DND-41 (cell line): ENCODE measurements at regions not wholly inside any gene's neighbourhood (a gene's known extent, or its start where the extent isn't known, plus 50 kb on each side); places are given as distances from the start of the nearest gene placed in this dataset.

Experiments used
- ATAC-seq: fragments of 200-7000 bp; cut with Tn5 transposase; 3 replicates; pipeline ENCODE4 v1.9.1; 2021; ENCODE audit warnings: low read depth; ENCODE audit not compliant: insufficient read depth
- DNase-seq: peaks from one replicate; pipeline ENCODE4 v3.0.0-alpha.2; 2020
- H2AFZ ChIP-seq: 2 replicates; pipeline ENCODE4 v1.6.0; 2012; ENCODE audit warnings: low read depth, low read length
- H3K27ac ChIP-seq: 2 replicates; pipeline ENCODE4 v1.5.1; 2012; ENCODE audit warnings: low read length, inconsistent platforms
- H3K27me3 ChIP-seq: fragments of 200-600 bp; sonication (generic); 2 replicates; pipeline ENCODE4 v1.6.0; 2012; ENCODE audit warnings: low read length, mild to moderate bottlenecking, inconsistent platforms; ENCODE audit not compliant: insufficient read depth, poor library complexity
- H3K36me3 ChIP-seq: 2 replicates; pipeline ENCODE4 v1.5.1; 2012; ENCODE audit warnings: low read length, inconsistent platforms; ENCODE audit not compliant: insufficient read depth
- H3K4me1 ChIP-seq: 2 replicates; pipeline ENCODE4 v1.5.1; 2012; ENCODE audit warnings: mild to moderate bottlenecking, low read length; ENCODE audit not compliant: insufficient read depth
- H3K4me2 ChIP-seq: 2 replicates; pipeline ENCODE4 v1.6.0; 2012; ENCODE audit warnings: mild to moderate bottlenecking, moderate library complexity, low read length, inconsistent platforms; ENCODE audit not compliant: insufficient read depth
- H3K4me3 ChIP-seq, 2 experiments: fragments of 200-600 bp in 1 of 2; shearing (Covaris generic) in 1 of 2; 2 replicates each; pipeline ENCODE4 v1.5.1; 2012 to 2016; ENCODE audit warnings: inconsistent platforms in 2 of 2, low read length in 2 of 2, mild to moderate bottlenecking in 2 of 2, low read depth in 1 of 2, moderate library complexity in 1 of 2
- H3K79me2 ChIP-seq: 2 replicates; pipeline ENCODE4 v1.6.0; 2012; ENCODE audit warnings: low read length, inconsistent platforms; ENCODE audit not compliant: insufficient read depth
- H3K9ac ChIP-seq: 2 replicates; pipeline ENCODE4 v1.6.0; 2012; ENCODE audit warnings: low read depth, mild to moderate bottlenecking, inconsistent platforms, low read length, moderate library complexity
- H3K9me3 ChIP-seq: 2 replicates; pipeline ENCODE4 v1.5.1; 2012; ENCODE audit warnings: low read length, moderate library complexity, mild to moderate bottlenecking, inconsistent platforms; ENCODE audit not compliant: insufficient read depth, severe bottlenecking
- H4K20me1 ChIP-seq: 2 replicates; pipeline ENCODE4 v1.6.0; 2012; ENCODE audit warnings: low read length; ENCODE audit not compliant: insufficient read depth
- CTCF ChIP-seq: IDR thresholded peaks from 2 replicates; pipeline ENCODE4 v1.5.1; 2012; ENCODE audit warnings: borderline replicate concordance, low read length, moderate library complexity, mild to moderate bottlenecking; ENCODE audit not compliant: poor library complexity, severe bottlenecking; ENCODE audit errors: extremely low read depth
- EZH2 ChIP-seq: IDR thresholded peaks from 3 replicates; pipeline ENCODE4 v1.6.1; 2012; ENCODE audit warnings: borderline replicate concordance, low read depth, mild to moderate bottlenecking, moderate library complexity, low read length, inconsistent platforms; ENCODE audit not compliant: severe bottlenecking

- Histone ChIP-seq H3K9ac (no peak overlapping the region), H3K9me3 (no peaks in the 10 kb centered on the region), H3K27me3 (no peaks in the 10 kb centered on the region), H2AFZ (no peak overlapping the region), H3K4me2 (no peak overlapping the region), H3K27ac (no peak overlapping the region), H3K4me3 (no peak overlapping the region), H3K4me1 (no peaks in the 10 kb centered on the region), H4K20me1 (no peaks in the 10 kb centered on the region), H3K79me2 (no peaks in the 10 kb centered on the region), H3K36me3 (no peaks in the 10 kb centered on the region)
- no peak for ATAC-seq
- TF ChIP-seq EZH2 (no peak), CTCF (no peak)
- DNase-seq, result no peak
These were observed 1170.3 kb downstream of the OLFM4 start for GRCh38 chr13:54198911-54199310.

- H3K36me3 ChIP-seq, result no peaks in the 10 kb centered on the region
- no peaks in the 10 kb centered on the region for H3K27me3 ChIP-seq
- H2AFZ ChIP-seq, result no peak overlapping the region
- no peaks in the 10 kb centered on the region for H4K20me1 ChIP-seq
- H3K9ac ChIP-seq, result no peak overlapping the region
- no peak for TF ChIP-seq EZH2
- TF ChIP-seq CTCF, result no peak
- ATAC-seq (no peak), DNase-seq (no peak)
- H3K4me1 ChIP-seq, result no peaks in the 10 kb centered on the region
- H3K79me2 ChIP-seq, result no peaks in the 10 kb centered on the region
- no peak overlapping the region for H3K4me3 ChIP-seq
- no peak overlapping the region for H3K27ac ChIP-seq
- H3K9me3 ChIP-seq, result no peaks in the 10 kb centered on the region
- no peak overlapping the region for H3K4me2 ChIP-seq
These were observed 1178.0 kb downstream of the OLFM4 start for GRCh38 chr13:54206626-54207025.

- H3K4me2 ChIP-seq, result no peak overlapping the region
- no peaks in the 10 kb centered on the region for H3K4me1 ChIP-seq
- H3K4me3 ChIP-seq, result no peak overlapping the region
- H3K79me2 ChIP-seq, result no peaks in the 10 kb centered on the region
- H3K9me3 ChIP-seq, result no peaks in the 10 kb centered on the region
- DNase-seq (no peak), ATAC-seq (no peak)
- H2AFZ ChIP-seq, result no peak overlapping the region
- TF ChIP-seq CTCF (no peak), EZH2 (no peak)
- H3K27me3 ChIP-seq, result no peaks in the 10 kb centered on the region
- H3K36me3 ChIP-seq, result no peaks in the 10 kb centered on the region
- no peak overlapping the region for H3K27ac ChIP-seq
- H4K20me1 ChIP-seq, result no peaks in the 10 kb centered on the region
- H3K9ac ChIP-seq, result no peak overlapping the region
These were observed 1181.9 kb downstream of the OLFM4 start for GRCh38 chr13:54210397-54211049.

GRCh38 chr13:54216221-54216620 is 1187.6 kb downstream of the OLFM4 start:
- ATAC-seq (no peak), DNase-seq (no peak)
- Histone ChIP-seq H4K20me1 (no peaks in the 10 kb centered on the region), H3K4me3 (no peak overlapping the region), H2AFZ (no peak overlapping the region), H3K4me1 (no peaks in the 10 kb centered on the region), H3K27me3 (no peaks in the 10 kb centered on the region), H3K27ac (no peak overlapping the region), H3K4me2 (no peak overlapping the region), H3K9ac (no peak overlapping the region), H3K79me2 (no peaks in the 10 kb centered on the region), H3K9me3 (no peaks in the 10 kb centered on the region), H3K36me3 (no peaks in the 10 kb centered on the region)
- TF ChIP-seq CTCF, result no peak
- TF ChIP-seq EZH2, result no peak
